Limb (tissue), 2 donors: ENCODE measurements at regions not wholly inside any gene's neighbourhood (a gene's known extent, or its start where the extent isn't known, plus 50 kb on each side); places are given as distances from the start of the nearest gene placed in this dataset.

Source experiments
- DNase-seq, 2 donors: peaks; one replicate each; pipeline ENCODE4 v3.0.0-alpha.2; 2016; ENCODE audit errors: extremely low spot score in 2 of 2

GRCh38 chr1:168782559-168783116 lies 53.6 kb upstream of the DPT start:
- DNase-seq, result no peak

DNA sequence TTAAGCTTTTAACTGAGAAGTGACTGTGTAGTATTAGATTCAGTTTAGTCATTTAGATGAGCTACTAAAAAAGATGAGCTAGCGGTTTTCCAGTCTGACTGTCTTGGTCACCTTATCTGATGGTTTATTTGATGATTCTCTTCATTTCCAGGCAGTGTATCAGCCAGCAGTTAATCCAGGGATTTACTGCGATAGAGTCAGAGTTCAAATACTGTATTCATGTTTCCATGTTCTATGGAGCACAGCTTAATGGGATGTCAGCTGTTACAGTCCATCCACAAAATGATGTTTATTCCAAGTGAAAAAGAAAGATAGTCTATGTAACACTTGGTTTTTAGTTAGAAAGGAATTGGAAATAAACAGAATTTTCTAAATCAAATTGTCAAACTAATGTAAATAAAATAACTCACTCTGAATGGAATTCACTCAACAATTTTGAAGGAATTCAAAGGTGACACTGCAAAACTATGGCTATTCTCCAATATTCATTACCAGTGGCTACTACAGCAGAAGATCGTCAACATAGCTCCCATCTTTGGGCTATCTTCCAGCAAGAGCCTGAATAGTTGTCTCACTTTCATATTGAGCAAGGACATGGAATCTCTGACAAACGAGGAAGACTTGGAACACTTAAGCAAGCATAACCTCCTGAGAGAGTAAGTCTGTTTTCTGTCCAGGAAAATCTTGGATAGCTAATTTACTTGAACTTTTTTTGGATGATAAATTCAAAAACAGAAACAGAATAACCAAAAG lies 54.6 kb upstream of the DPT start:
- DNase-seq, result peak in 1 of 2 donors; percentile 86

GRCh38 chr1:168786476-168787330 lies 57.7 kb upstream of the DPT start:
- DNase-seq, result no peak

- no peak for DNase-seq
These were observed 59.3 kb upstream of the DPT start for GRCh38 chr1:168788258-168788657.

DNA sequence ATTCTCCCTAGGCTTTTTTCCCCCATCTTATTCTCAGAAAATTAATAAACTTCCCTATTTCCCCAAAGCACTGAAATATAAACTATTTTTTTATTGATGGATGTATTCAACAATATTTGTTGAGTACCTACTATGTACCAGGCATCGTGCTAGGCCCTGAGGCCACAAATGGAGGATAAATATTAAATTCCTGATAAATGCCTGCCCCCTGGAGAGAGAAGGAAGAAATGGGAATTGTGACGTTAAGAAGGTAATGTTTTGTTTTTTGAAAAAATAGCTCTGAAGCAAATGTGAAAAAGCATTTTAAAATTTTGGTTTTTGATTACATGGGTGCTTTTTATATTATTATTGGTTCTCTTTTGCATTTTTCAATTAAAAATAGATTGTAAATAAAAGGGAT lies 60.5 kb upstream of the DPT start:
- no peak for DNase-seq

DNA sequence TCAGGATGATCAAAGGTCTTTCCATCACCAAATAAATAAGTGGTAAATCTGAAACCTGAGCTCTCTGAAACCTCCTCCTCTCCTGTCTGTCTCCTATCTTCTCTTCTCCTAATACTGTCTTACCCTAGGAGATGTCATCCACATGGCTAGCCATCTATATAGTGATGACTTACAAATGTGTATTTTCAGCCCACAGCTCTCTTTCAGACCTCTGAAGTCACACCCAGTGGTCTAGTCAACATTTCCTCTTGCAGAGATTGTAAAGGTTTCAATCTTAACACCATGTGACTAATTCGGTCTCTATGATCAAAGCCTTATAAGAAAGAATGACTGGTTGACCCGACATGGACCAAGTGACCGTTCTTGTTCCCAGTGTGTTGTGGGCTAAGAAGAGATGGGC lies 63.1 kb upstream of the DPT start:
- no peak for DNase-seq

GRCh38 chr1:168792592-168793125 lies 63.7 kb upstream of the DPT start:
- DNase-seq, result no peak

GRCh38 chr1:168794057-168794456 lies 65.1 kb upstream of the DPT start:
- no peak for DNase-seq

GRCh38 chr1:168795681-168796080 lies 66.7 kb upstream of the DPT start:
- DNase-seq, result no peak

DNA sequence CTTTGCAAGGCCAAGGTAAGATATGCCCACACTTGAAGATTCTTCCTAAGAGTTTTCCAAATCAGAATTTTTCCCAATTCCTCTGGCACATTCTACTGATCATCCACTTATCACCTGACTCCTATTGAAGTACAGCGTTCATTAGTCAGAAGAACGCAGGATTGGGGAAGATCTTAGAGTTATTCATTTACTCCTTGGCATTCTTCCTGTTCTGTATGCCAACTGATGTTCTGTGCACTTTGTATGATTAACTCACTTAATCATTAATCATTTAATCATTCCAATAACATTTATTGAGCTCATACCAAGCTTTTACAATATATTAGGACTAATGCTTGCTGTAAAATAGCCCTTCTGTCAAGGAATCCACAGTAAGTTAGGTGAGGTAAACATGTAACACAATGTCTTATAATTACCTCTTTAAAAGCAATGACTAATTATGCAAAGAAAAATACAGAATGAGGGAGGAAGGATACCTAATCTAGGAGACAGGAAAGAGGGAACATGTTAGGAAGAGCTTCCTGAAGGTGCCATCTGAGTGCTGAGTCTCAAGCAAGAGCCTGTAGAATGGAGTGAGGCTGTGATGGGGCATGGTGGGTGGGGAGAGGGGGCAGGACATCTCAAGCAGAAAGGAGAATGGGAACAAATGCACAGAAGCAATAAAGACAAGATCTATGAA lies 71.1 kb upstream of the DPT start:
- DNase-seq, result no peak

DNA sequence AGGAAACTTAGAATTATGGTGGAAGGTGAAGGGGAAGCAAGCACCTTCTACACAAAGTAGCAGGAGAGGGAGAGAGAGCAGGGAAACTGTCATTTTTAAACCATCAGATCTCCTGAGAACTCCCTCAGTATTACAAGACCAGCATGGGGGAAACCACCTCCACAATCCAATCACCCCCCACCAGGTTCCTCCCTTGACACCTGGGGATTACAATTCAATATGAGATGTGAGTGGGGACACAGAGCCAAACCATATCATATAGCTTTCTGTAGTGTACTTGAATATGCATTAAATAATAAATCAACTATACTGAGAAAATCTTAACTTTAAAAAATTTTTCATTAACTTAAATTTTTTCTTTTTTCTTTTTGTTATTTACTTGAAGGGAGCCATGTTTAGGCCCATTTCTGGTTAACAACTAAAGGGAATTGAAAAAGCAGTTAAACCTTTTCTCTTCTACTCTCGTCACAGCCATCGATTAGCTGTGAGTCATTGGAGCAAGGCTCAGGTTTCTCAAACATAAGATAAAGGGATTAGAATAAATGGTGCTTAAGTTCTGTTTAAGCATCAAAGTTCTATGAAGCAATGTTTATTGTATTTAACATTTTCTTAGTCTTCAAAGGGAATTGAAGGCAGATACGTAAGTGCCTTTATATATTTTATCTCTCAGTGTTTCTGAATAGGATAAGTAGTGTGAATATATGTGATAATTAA lies 72.2 kb upstream of the DPT start:
- DNase-seq, result no peak

DNA sequence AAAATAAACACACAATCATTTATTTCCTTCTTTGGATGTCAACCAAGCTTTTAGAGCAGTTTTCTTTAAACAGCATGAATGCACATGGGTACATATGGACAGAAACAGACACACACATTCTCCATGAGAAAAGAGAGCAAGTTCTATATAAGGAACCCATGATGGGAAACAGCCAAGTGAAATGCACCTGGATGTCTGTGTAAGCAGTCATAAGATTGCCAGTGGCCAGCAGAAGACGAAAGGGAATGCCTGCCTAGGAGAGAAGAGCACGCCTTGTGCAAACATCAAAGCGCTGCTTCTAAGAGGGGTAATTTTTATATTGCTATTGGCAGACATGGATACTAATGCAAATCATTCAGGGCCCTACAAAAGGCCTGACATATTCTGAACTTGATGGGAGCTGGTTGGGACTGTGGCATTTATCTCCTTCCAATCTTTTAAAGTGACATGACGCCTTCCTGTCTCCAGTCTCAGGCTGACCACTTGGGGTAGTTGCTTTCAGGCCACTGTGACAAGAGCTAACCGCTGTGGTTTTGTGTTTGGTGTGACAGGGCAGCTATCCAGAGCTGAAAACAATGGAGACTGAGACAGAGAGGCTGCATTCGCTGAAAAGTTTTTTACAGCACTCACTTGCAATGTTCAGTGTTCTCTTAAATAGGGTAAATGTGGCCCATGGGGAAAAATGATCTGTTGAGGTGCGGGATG lies 75.0 kb upstream of the DPT start:
- DNase-seq, result no peak

DNA sequence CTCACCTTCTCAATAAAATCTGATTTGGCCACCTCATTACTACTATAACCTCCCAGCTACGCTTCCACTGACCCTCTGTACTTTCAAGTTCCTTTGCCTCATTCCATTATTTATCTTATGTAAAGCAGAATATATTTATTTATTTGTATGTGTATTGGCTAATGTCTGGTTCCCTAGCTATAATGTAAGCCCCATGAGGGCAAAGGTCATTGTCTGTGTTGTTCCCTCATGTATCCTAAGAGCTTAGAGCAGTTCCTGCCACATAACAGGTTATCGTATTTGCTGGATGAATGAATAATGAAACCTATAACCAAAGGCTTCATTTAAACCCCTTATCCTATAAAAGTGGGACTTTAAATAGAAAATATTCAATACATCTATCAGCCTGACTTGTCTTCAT lies 77.9 kb upstream of the DPT start:
- no peak for DNase-seq

- DNase-seq, result no peak
These were observed 82.2 kb upstream of the DPT start for GRCh38 chr1:168811176-168811575.

GRCh38 chr1:168819668-168820067 lies 90.7 kb upstream of the DPT start:
- DNase-seq, result no peak

GRCh38 chr1:168821434-168821833 lies 92.4 kb upstream of the DPT start:
- no peak for DNase-seq

- no peak for DNase-seq
These were observed 93.9 kb upstream of the DPT start for GRCh38 chr1:168822911-168823310.

GRCh38 chr1:168823988-168824387 lies 95.0 kb upstream of the DPT start:
- no peak for DNase-seq

DNA sequence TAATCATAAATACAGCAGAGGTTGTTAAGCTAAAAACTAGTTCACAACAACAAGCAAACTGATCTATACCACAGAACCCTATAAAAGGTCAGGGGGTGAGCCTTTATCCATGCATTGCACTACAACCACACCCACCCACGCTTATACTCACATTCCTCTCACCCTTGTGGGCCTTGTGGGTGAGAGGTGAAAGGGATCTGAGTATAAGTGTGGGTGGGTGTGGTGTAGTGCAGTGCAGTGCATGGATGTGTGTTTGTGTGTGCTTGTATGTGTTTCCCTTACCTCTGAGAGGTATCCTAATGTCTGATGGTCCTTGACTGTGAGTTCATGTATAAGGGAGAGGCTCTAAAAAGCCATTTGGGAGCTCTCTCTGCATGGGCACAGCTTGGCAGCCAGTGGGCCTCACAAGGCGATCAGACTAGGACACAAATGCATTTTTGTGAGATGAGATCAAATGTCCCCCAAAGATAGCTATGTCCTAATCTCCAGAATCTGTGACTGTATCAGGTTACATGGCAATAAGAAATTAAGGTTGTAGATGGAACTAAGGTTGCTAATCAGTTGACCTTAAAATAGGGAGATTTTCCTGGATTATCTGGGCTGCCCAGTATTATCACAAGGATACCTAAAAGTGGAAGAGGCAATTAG lies 95.5 kb upstream of the DPT start:
- DNase-seq, result no peak

GRCh38 chr1:168825129-168825528 lies 96.1 kb upstream of the DPT start:
- no peak for DNase-seq
